Parathyroid adenoma (tissue), 2 donors: ENCODE measurements at regions not wholly inside any gene's neighbourhood (a gene's known extent, or its start where the extent isn't known, plus 50 kb on each side); places are given as distances from the start of the nearest gene placed in this dataset.

Source experiments
- H2AFZ ChIP-seq: fragments of 300-600 bp; sonication (generic); one replicate; pipeline ENCODE4 v1.7.0; 2017; ENCODE audit warnings: antibody characterized with exemption, mild to moderate bottlenecking
- H3K27ac ChIP-seq: fragments of 300-600 bp; sonication (generic); one replicate; pipeline ENCODE4 v1.7.0; 2017
- H3K27me3 ChIP-seq: fragments of 300-600 bp; sonication (generic); one replicate; pipeline ENCODE4 v1.7.0; 2017; ENCODE audit warnings: low read length; ENCODE audit not compliant: control insufficient read depth, insufficient read depth
- H3K36me3 ChIP-seq: fragments of 300-600 bp; sonication (generic); one replicate; pipeline ENCODE4 v1.7.0; 2017; ENCODE audit warnings: low read length; ENCODE audit not compliant: control insufficient read depth, insufficient read depth
- H3K4me1 ChIP-seq: fragments of 300-600 bp; sonication (generic); one replicate; pipeline ENCODE4 v1.7.0; 2017; ENCODE audit warnings: control low read depth
- H3K4me2 ChIP-seq: fragments of 300-600 bp; sonication (generic); one replicate; pipeline ENCODE4 v1.7.0; 2017; ENCODE audit warnings: low read length
- H3K4me3 ChIP-seq: fragments of 300-600 bp; sonication (generic); one replicate; pipeline ENCODE4 v1.7.0; 2017; ENCODE audit warnings: low read depth, low read length
- H3K79me2 ChIP-seq: fragments of 300-600 bp; sonication (generic); one replicate; pipeline ENCODE4 v1.7.0; 2017; ENCODE audit warnings: control low read depth
- H3K9ac ChIP-seq: fragments of 300-600 bp; sonication (generic); one replicate; pipeline ENCODE4 v1.7.0; 2017; ENCODE audit warnings: mild to moderate bottlenecking
- H3K9me3 ChIP-seq: fragments of 300-600 bp; sonication (generic); one replicate; pipeline ENCODE4 v1.7.0; 2017; ENCODE audit warnings: low read length; ENCODE audit not compliant: control insufficient read depth
- CTCF ChIP-seq: fragments of 300-600 bp; sonication (generic); IDR thresholded peaks from one replicate; pipeline ENCODE4 v1.7.0; 2017; ENCODE audit warnings: antibody characterized with exemption, mild to moderate bottlenecking
- donor health status: primary hyperparathyroidism.

- H3K36me3 ChIP-seq, result no peaks in the 10 kb centered on the region
- H3K27ac ChIP-seq, result no peak overlapping the region
- H2AFZ ChIP-seq, result no peak overlapping the region
- no peaks in the 10 kb centered on the region for H3K27me3 ChIP-seq
- no peaks in the 10 kb centered on the region for H3K79me2 ChIP-seq
- H3K9me3 ChIP-seq, result no peaks in the 10 kb centered on the region
- no peak for TF ChIP-seq CTCF
- H3K4me2 ChIP-seq, result no peak overlapping the region
- H3K4me3 ChIP-seq, result no peak overlapping the region
- no peaks in the 10 kb centered on the region for H3K4me1 ChIP-seq
- H3K9ac ChIP-seq, result no peak overlapping the region
These were observed 395.0 kb upstream of the SOX9 start for GRCh38 chr17:71725811-71726210.

GRCh38 chr17:71726341-71726740 is 394.5 kb upstream of the SOX9 start:
- no peak for TF ChIP-seq CTCF

GRCh38 chr17:71727292-71727691 is 393.5 kb upstream of the SOX9 start:
- no peak for TF ChIP-seq CTCF
- Histone ChIP-seq H3K79me2 (no peaks in the 10 kb centered on the region), H3K36me3 (no peaks in the 10 kb centered on the region), H3K27me3 (no peaks in the 10 kb centered on the region), H3K9me3 (no peaks in the 10 kb centered on the region), H3K4me3 (no peak overlapping the region), H3K9ac (no peak overlapping the region), H3K4me1 (no peaks in the 10 kb centered on the region), H2AFZ (no peak overlapping the region), H3K4me2 (no peak overlapping the region), H3K27ac (no peak overlapping the region)

More at GRCh38 chr17:71726341-71726740, 394.5 kb upstream of the SOX9 start:
- Histone ChIP-seq H3K4me3 (no peak overlapping the region), H3K27ac (no peak overlapping the region), H3K27me3 (no peaks in the 10 kb centered on the region), H3K9ac (no peak overlapping the region), H3K9me3 (no peaks in the 10 kb centered on the region), H3K79me2 (no peaks in the 10 kb centered on the region), H3K4me1 (no peaks in the 10 kb centered on the region), H3K4me2 (no peak overlapping the region), H3K36me3 (no peaks in the 10 kb centered on the region), H2AFZ (no peak overlapping the region)

GRCh38 chr17:71727723-71728122 is 393.1 kb upstream of the SOX9 start:
- no peaks in the 10 kb centered on the region for H3K4me1 ChIP-seq
- H3K9ac ChIP-seq, result no peak overlapping the region
- TF ChIP-seq CTCF, result no peak
- no peak overlapping the region for H2AFZ ChIP-seq
- H3K36me3 ChIP-seq, result no peaks in the 10 kb centered on the region
- H3K27me3 ChIP-seq, result no peaks in the 10 kb centered on the region
- H3K4me2 ChIP-seq, result no peak overlapping the region
- H3K27ac ChIP-seq, result no peak overlapping the region
- H3K4me3 ChIP-seq, result no peak overlapping the region
- no peaks in the 10 kb centered on the region for H3K9me3 ChIP-seq
- H3K79me2 ChIP-seq, result no peaks in the 10 kb centered on the region

- H3K27ac ChIP-seq, result no peak overlapping the region
- H3K4me1 ChIP-seq, result no peaks in the 10 kb centered on the region
- no peak overlapping the region for H2AFZ ChIP-seq
- no peak overlapping the region for H3K4me2 ChIP-seq
- TF ChIP-seq CTCF, result no peak
- H3K9ac ChIP-seq, result no peak overlapping the region
- H3K9me3 ChIP-seq, result no peaks in the 10 kb centered on the region
- H3K36me3 ChIP-seq, result no peaks in the 10 kb centered on the region
- H3K27me3 ChIP-seq, result no peaks in the 10 kb centered on the region
- no peaks in the 10 kb centered on the region for H3K79me2 ChIP-seq
- H3K4me3 ChIP-seq, result no peak overlapping the region
These were observed 389.9 kb upstream of the SOX9 start for GRCh38 chr17:71730871-71731270.
